SU-DHL-6 (cell line): ENCODE measurements at regions not wholly inside any gene's neighbourhood (a gene's known extent, or its start where the extent isn't known, plus 50 kb on each side); places are given as distances from the start of the nearest gene placed in this dataset.
"Not testable (repeated sequence)": the region's sequence is repeated elsewhere in the genome, so short reads cannot be mapped to it uniquely, and the experiment has no call there.

ENCODE experiments used
- H2AFZ ChIP-seq: fragments of 200-600 bp; sonication (generic); 2 replicates; pipeline ENCODE4 v1.6.1; 2014; ENCODE audit warnings: low read depth, mild to moderate bottlenecking, moderate library complexity, mixed read lengths, antibody characterized with exemption, low read length; ENCODE audit not compliant: severe bottlenecking
- H3F3A ChIP-seq: fragments of 200-600 bp; shearing (Covaris generic); 2 replicates; pipeline ENCODE4 v1.6.0; 2016; ENCODE audit warnings: antibody characterized with exemption, mild to moderate bottlenecking; ENCODE audit not compliant: insufficient read depth
- H3K27ac ChIP-seq: fragments of 200-600 bp; sonication (generic); 2 replicates; pipeline ENCODE4 v1.5.1; 2016; ENCODE audit warnings: low read depth, mild to moderate bottlenecking, low read length, moderate library complexity, mixed read lengths
- H3K27me3 ChIP-seq: fragments of 200-600 bp; sonication (generic), shearing (Covaris generic); 2 replicates; pipeline ENCODE4 v1.6.0; 2014; ENCODE audit warnings: mild to moderate bottlenecking, low read length
- H3K36me3 ChIP-seq: fragments of 200-600 bp; sonication (generic); 2 replicates; pipeline ENCODE4 v1.6.1; 2014; ENCODE audit warnings: mild to moderate bottlenecking, low read length, mixed read lengths
- H3K4me2 ChIP-seq: fragments of 300-600, 200-600 bp; shearing (Covaris generic), sonication (generic); 2 replicates; pipeline ENCODE4 v1.6.0; 2014; ENCODE audit warnings: low read length, low read depth, mild to moderate bottlenecking; ENCODE audit not compliant: poor library complexity, severe bottlenecking
- H3K4me3 ChIP-seq: fragments of 200-600 bp; sonication (generic); 2 replicates; pipeline ENCODE4 v1.5.1; 2014; ENCODE audit warnings: antibody characterized with exemption, low read length, mild to moderate bottlenecking, mixed read lengths; ENCODE audit not compliant: insufficient read depth, poor library complexity, severe bottlenecking
- H3K79me2 ChIP-seq: fragments of 200-600 bp; sonication (generic); 2 replicates; pipeline ENCODE4 v1.6.1; 2014; ENCODE audit warnings: mild to moderate bottlenecking, low read length, moderate library complexity; ENCODE audit not compliant: insufficient read depth
- H3K9ac ChIP-seq: fragments of 200-600 bp; sonication (generic); 2 replicates; pipeline ENCODE4 v1.7.0; 2014; ENCODE audit warnings: mild to moderate bottlenecking, low read length
- H3K9me2 ChIP-seq: fragments of 200-600 bp; sonication (generic); replicated peaks from 2 replicates; pipeline ENCODE4 v1.6.1; 2014; ENCODE audit warnings: low read length; ENCODE audit not compliant: insufficient read depth
- H3K9me3 ChIP-seq: fragments of 200-600 bp; sonication (generic); 2 replicates; pipeline ENCODE4 v1.6.1; 2014; ENCODE audit warnings: low read length, mixed read lengths; ENCODE audit not compliant: insufficient read depth
- H4K20me1 ChIP-seq: fragments of 200-600 bp; sonication (generic); 2 replicates; pipeline ENCODE4 v1.6.1; 2014; ENCODE audit warnings: low read depth, mild to moderate bottlenecking, antibody characterized with exemption, low read length, moderate library complexity, mixed read lengths
- CTCF ChIP-seq: fragments of 200-600 bp; sonication (generic); IDR thresholded peaks from one replicate; pipeline ENCODE4 v1.5.1; 2017; ENCODE audit warnings: antibody characterized with exemption, mild to moderate bottlenecking, low read length, moderate library complexity; ENCODE audit not compliant: insufficient read depth, poor library complexity, severe bottlenecking
- EZH2phosphoT487 ChIP-seq: fragments of 200-600 bp; sonication (generic), shearing (Covaris generic); conservative IDR thresholded peaks from 2 replicates; pipeline ENCODE4 v1.6.1; 2018; ENCODE audit warnings: mild to moderate bottlenecking, antibody characterized with exemption, low read length, moderate library complexity, mixed read lengths

DNA sequence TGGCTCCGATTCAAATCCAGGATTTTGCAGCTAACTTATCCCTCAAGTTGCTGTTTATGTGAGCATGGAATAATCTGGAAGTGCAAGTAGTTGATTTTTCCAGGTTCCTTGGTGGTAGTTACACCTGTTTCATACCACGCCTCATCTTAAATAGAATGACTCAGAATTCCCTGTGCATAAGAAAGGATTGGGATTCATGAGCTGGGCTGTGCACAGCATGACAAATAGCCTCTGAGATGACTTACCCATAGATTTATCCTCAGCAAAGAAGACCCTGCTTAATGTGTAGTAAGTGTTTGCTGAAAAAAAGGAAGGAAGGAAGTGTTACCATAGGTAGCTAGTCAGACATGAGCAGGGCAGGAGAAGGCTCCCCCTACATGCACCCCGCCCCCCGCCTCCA is 777.7 kb upstream of the ADGRL3 start:
- no peaks in the 10 kb centered on the region for H3F3A ChIP-seq
- H3K79me2 ChIP-seq: no peaks in the 10 kb centered on the region
- no peaks in the 10 kb centered on the region for H3K9me3 ChIP-seq
- no peaks in the 10 kb centered on the region for H3K36me3 ChIP-seq
- no peaks in the 10 kb centered on the region for H3K9me2 ChIP-seq
- no peaks in the 10 kb centered on the region for H4K20me1 ChIP-seq
- H2AFZ ChIP-seq: peak overlapping the region; percentile 24
- no peak overlapping the region for H3K9ac ChIP-seq
- no peaks in the 10 kb centered on the region for H3K27me3 ChIP-seq
- H3K4me3 ChIP-seq: no peak overlapping the region
- TF ChIP-seq CTCF (no peak), EZH2phosphoT487 (no peak)
- no peak overlapping the region for H3K27ac ChIP-seq
- no peak overlapping the region for H3K4me2 ChIP-seq

- not testable (repeated sequence) for H3F3A ChIP-seq, H3K36me3 ChIP-seq, H3K9ac ChIP-seq, H3K79me2 ChIP-seq, H3K4me2 ChIP-seq, H3K9me2 ChIP-seq, H3K9me3 ChIP-seq, H3K27ac ChIP-seq, H4K20me1 ChIP-seq, H3K4me3 ChIP-seq, H3K27me3 ChIP-seq, H2AFZ ChIP-seq
Measured at GRCh38 chr4:60423573-60424184, 776.4 kb upstream of the ADGRL3 start.

GRCh38 chr4:60432911-60433310 is 767.2 kb upstream of the ADGRL3 start:
- no peaks in the 10 kb centered on the region for H3K27me3 ChIP-seq
- no peak overlapping the region for H3K4me2 ChIP-seq
- H3K79me2 ChIP-seq: no peaks in the 10 kb centered on the region
- H3K9ac ChIP-seq: no peak overlapping the region
- no peaks in the 10 kb centered on the region for H3K36me3 ChIP-seq
- H4K20me1 ChIP-seq: no peaks in the 10 kb centered on the region
- H3K27ac ChIP-seq: no peak overlapping the region
- H3K9me2 ChIP-seq: no peaks in the 10 kb centered on the region
- TF ChIP-seq CTCF: no peak
- TF ChIP-seq EZH2phosphoT487: no peak
- H2AFZ ChIP-seq: no peak overlapping the region
- no peak overlapping the region for H3K4me3 ChIP-seq
- H3K9me3 ChIP-seq: no peaks in the 10 kb centered on the region
- no peaks in the 10 kb centered on the region for H3F3A ChIP-seq

DNA sequence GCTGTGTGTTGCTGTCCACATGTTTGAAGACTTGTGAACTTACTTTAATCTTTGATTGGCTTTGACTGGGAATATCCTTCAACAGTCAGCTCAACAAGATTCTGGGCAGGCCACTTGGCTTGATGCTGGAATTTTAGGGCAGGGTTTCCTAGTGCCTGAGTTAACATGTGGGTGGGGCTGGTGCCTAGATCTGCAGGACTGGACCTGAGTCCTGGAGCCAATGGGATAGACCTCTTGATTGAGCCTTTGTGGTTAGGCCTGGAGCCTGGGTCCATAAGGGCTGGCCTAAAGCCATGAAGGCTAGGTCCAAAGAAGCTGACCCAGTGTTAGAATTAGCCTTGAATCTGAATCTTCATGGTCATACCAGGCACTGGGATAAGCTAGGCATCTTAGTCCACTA is 757.1 kb upstream of the ADGRL3 start:
- H3K4me2 ChIP-seq: no peak overlapping the region
- no peak overlapping the region for H3K9ac ChIP-seq

More for the DNA sequence above, 757.1 kb upstream of the ADGRL3 start:
- no peak overlapping the region for H2AFZ ChIP-seq
- H3K9me3 ChIP-seq: no peaks in the 10 kb centered on the region
- H3F3A ChIP-seq: no peaks in the 10 kb centered on the region
- no peak overlapping the region for H3K27ac ChIP-seq
- no peaks in the 10 kb centered on the region for H3K9me2 ChIP-seq
- no peak overlapping the region for H3K4me3 ChIP-seq
- no peaks in the 10 kb centered on the region for H3K27me3 ChIP-seq
- H3K79me2 ChIP-seq: no peaks in the 10 kb centered on the region
- no peaks in the 10 kb centered on the region for H3K36me3 ChIP-seq
- no peaks in the 10 kb centered on the region for H4K20me1 ChIP-seq
- TF ChIP-seq CTCF (no peak), EZH2phosphoT487 (no peak)
